ENCODE measurements at regions not wholly inside any gene's neighbourhood (a gene's known extent, or its start where the extent isn't known, plus 50 kb on each side); places are given as distances from the start of the nearest gene placed in this dataset.

- no peak overlapping the region for H3K4me3 ChIP-seq
- TF ChIP-seq CTCF (IDR thresholded peaks at IDR 0.05) (no peak), POLR2AphosphoS5 (IDR thresholded peaks at IDR 0.05) (no peak), POLR2A (IDR thresholded peaks at IDR 0.05) (no peak)
- no peak overlapping the region for H3K27ac ChIP-seq
- no peak for DNase-seq (ENCODE audit: low spot score in 2 of 2)
- intact Hi-C loops (cut with DNase I; ENCODE audit: low total_unique reads): no loop called here
- no peaks in the 10 kb centered on the region for H3K4me1 ChIP-seq
- no peaks in the 10 kb centered on the region for H3K9me3 ChIP-seq
- H3K36me3 ChIP-seq: no peaks in the 10 kb centered on the region
- H3K27me3 ChIP-seq: no peaks in the 10 kb centered on the region
Observed at GRCh38 chr2:145931781-145932395, 1412.0 kb upstream of the ZEB2 start.

- Histone ChIP-seq H3K9me3 (no peaks in the 10 kb centered on the region), H3K4me3 (no peak overlapping the region), H3K27me3 (no peaks in the 10 kb centered on the region), H3K27ac (no peak overlapping the region), H3K36me3 (no peaks in the 10 kb centered on the region), H3K4me1 (no peaks in the 10 kb centered on the region)
- no peak for DNase-seq (ENCODE audit: low spot score in 2 of 2)
- no peak for TF ChIP-seq POLR2AphosphoS5 (IDR thresholded peaks at IDR 0.05)
- TF ChIP-seq POLR2A (IDR thresholded peaks at IDR 0.05): no peak
- TF ChIP-seq CTCF (IDR thresholded peaks at IDR 0.05): no peak
- intact Hi-C loops (cut with DNase I; ENCODE audit: low total_unique reads): no loop called here
Observed at GRCh38 chr2:145930318-145930717, 1410.4 kb upstream of the ZEB2 start.

GRCh38 chr2:145927131-145927950 is 1407.4 kb upstream of the ZEB2 start:
- no peak for TF ChIP-seq POLR2AphosphoS5 (IDR thresholded peaks at IDR 0.05)
- no peak for TF ChIP-seq POLR2A (IDR thresholded peaks at IDR 0.05)
- no peak for TF ChIP-seq CTCF (IDR thresholded peaks at IDR 0.05)
- DNase-seq (ENCODE audit: low spot score in 2 of 2): no peak

GRCh38 chr2:145925591-145925990 is 1405.7 kb upstream of the ZEB2 start:
- Histone ChIP-seq H3K27ac (no peak overlapping the region), H3K4me1 (no peaks in the 10 kb centered on the region), H3K9me3 (no peaks in the 10 kb centered on the region), H3K36me3 (no peaks in the 10 kb centered on the region), H3K27me3 (no peaks in the 10 kb centered on the region), H3K4me3 (no peak overlapping the region)
- no peak for DNase-seq (ENCODE audit: low spot score in 2 of 2)
- intact Hi-C loops (cut with DNase I; ENCODE audit: low total_unique reads): loop anchor here (5.0 kb wide), 1 partner anchor 278 kb away; no protein-coding TSS in a partner anchor
- TF ChIP-seq POLR2A (IDR thresholded peaks at IDR 0.05): no peak
- no peak for TF ChIP-seq POLR2AphosphoS5 (IDR thresholded peaks at IDR 0.05)
- no peak for TF ChIP-seq CTCF (IDR thresholded peaks at IDR 0.05)

More at GRCh38 chr2:145927131-145927950, 1407.4 kb upstream of the ZEB2 start:
- no peak overlapping the region for H3K4me3 ChIP-seq
- no peaks in the 10 kb centered on the region for H3K9me3 ChIP-seq
- H3K27ac ChIP-seq: no peak overlapping the region
- intact Hi-C loops (cut with DNase I; ENCODE audit: low total_unique reads): loop anchor here (5.0 kb wide), 1 partner anchor 280 kb away; no protein-coding TSS in a partner anchor
- H3K36me3 ChIP-seq: no peaks in the 10 kb centered on the region
- no peaks in the 10 kb centered on the region for H3K4me1 ChIP-seq
- no peaks in the 10 kb centered on the region for H3K27me3 ChIP-seq

GRCh38 chr2:145919477-145919876 is 1399.6 kb upstream of the ZEB2 start:
- no peaks in the 10 kb centered on the region for H3K4me1 ChIP-seq
- no peak overlapping the region for H3K4me3 ChIP-seq
- no peaks in the 10 kb centered on the region for H3K36me3 ChIP-seq
- H3K9me3 ChIP-seq: no peaks in the 10 kb centered on the region
- intact Hi-C loops (cut with DNase I; ENCODE audit: low total_unique reads): no loop called here
- no peak overlapping the region for H3K27ac ChIP-seq
- H3K27me3 ChIP-seq: no peaks in the 10 kb centered on the region
- TF ChIP-seq POLR2AphosphoS5 (IDR thresholded peaks at IDR 0.05): no peak
- no peak for TF ChIP-seq POLR2A (IDR thresholded peaks at IDR 0.05)
- no peak for TF ChIP-seq CTCF (IDR thresholded peaks at IDR 0.05)
- no peak for DNase-seq (ENCODE audit: low spot score in 2 of 2)
